ENCODE measurements at regions not wholly inside any gene's neighbourhood (a gene's known extent, or its start where the extent isn't known, plus 50 kb on each side); places are given as distances from the start of the nearest gene placed in this dataset.

DNA sequence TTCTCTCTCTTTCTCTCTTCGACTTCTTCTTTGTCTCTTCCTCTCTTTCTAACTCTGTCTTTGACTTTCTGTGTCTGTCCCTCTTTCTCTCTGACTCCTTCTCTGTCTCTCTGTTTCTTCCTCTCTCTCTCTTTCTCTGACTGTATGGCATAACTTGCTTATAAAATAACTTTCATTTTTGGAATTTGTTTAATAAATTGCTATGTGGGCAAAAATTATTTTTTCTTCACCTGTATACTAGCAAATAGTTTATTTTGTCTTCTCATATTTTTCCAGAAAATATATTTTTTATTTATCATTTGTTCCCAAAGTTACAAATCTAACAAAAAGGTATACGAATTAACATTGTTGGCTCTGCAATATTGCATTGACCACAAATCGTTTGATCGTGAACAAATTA, 305.7 kb upstream of the FAM98A start:
- DNase-seq (ENCODE audit: extremely low read depth, low read depth) = no peak
- TF ChIP-seq, protein P1, sequence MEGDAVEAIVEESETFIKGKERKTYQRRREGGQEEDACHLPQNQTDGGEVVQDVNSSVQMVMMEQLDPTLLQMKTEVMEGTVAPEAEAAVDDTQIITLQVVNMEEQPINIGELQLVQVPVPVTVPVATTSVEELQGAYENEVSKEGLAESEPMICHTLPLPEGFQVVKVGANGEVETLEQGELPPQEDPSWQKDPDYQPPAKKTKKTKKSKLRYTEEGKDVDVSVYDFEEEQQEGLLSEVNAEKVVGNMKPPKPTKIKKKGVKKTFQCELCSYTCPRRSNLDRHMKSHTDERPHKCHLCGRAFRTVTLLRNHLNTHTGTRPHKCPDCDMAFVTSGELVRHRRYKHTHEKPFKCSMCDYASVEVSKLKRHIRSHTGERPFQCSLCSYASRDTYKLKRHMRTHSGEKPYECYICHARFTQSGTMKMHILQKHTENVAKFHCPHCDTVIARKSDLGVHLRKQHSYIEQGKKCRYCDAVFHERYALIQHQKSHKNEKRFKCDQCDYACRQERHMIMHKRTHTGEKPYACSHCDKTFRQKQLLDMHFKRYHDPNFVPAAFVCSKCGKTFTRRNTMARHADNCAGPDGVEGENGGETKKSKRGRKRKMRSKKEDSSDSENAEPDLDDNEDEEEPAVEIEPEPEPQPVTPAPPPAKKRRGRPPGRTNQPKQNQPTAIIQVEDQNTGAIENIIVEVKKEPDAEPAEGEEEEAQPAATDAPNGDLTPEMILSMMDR (IDR thresholded peaks at IDR 0.05; ENCODE audit: low read depth, low read length) = no peak

DNA sequence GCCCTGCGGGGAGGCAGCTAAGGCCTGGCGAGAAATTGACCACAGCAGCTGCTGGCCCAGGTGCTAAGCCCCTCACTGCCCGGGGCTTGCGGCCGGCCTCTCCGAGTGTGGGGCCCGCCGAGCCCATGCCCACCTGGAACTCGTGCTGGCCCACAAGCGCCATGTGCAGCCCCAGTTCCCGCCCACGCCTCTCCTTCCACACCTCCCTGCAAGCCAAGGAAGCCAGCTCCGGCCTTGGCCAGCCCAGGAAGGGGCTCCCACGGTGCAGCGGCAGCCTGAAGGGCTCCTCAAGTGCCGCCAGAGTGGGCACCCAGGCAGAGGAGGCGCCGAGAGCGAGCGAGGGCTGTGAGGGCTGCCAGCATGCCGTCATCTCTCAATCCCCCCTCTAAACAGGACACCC, 304.6 kb upstream of the FAM98A start:
- no peak for DNase-seq (ENCODE audit: extremely low read depth, low read depth)
- TF ChIP-seq, protein P1 (IDR thresholded peaks at IDR 0.05; ENCODE audit: low read depth, low read length) = no peak

DNA sequence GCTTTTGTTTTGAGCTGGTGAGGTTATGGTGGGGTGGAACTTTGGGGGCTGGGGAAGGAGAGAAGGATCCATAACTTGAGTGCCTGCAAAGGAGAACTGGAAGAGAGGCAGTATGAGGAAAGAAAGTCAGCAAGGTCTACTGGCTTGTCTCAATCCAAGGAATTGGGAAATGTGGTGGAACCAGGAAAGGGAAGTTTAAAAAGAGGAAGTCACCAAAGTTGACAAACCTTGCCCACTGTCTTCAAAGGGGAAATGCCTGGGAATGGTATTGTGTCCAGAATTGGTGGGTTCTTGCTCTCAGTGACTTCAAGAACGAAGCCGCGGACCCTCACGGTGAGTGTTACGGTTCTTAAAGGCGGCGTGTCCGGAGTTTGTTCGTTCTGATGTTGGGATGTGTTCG, 304.1 kb upstream of the FAM98A start:
- no peak for DNase-seq (ENCODE audit: extremely low read depth, low read depth)
- TF ChIP-seq, protein P1 (IDR thresholded peaks at IDR 0.05; ENCODE audit: low read depth, low read length) = no peak

DNA sequence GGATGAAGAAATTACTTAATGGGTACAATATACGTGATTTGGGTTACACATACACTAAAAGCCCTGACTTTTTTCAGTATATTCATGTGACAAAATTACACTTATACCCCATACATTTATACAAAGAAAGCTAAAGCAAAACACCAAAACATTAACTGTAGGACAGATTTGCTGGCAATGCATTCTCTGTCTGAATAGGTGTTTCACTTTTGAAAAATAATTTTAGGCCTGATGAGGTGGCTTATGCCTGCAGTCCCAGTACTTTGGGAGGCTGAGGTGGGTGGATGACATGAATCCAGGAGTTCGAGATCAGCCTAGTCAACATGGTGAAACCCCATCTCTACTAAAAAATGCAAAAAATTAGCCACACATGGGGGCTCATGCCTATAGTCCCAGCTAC, 301.5 kb upstream of the FAM98A start:
- DNase-seq (ENCODE audit: extremely low read depth, low read depth) = no peak
- TF ChIP-seq, protein P1 (IDR thresholded peaks at IDR 0.05; ENCODE audit: low read depth, low read length) = no peak

DNA sequence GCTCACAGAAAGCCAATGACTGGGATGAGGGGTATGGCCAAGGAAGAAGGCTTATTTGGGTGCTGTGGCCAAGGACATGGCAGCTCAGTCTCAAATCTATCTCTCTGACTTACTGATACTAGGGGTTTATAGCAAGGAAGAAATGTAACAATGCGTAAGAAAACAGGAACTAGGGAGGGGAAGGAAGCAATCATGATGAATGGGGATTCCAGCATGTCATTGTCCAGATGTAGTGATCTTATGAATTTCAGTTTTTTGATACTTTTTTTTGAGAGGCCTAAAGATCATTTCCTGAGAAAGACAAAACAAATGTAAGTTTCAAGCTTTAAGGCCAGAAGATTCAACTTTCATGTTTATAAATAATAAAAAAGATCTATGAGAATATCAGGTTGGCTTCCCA, 298.6 kb upstream of the FAM98A start:
- TF ChIP-seq, protein P1 (IDR thresholded peaks at IDR 0.05; ENCODE audit: low read depth, low read length) = no peak
- no peak for DNase-seq (ENCODE audit: extremely low read depth, low read depth)

DNA sequence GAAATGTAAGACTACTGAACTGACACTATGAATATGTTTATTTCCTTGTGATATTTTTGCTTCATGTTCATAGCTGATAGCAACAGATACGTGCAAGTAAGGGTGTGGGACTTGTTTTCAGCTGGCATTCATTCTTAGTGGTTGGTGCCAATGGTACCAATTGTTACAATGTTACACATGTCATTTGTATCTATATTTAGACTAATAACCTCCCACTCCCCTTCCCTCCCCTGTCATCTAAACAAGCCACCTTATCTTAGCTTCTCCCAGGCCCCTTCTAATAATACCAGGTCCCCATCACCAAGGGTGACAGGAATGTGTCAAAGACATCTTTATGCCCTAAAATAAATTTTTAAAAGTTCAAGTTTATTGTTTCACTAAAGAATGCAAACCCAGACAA, 294.7 kb upstream of the FAM98A start:
- no peak for DNase-seq (ENCODE audit: extremely low read depth, low read depth)
- TF ChIP-seq, protein P1 (IDR thresholded peaks at IDR 0.05; ENCODE audit: low read depth, low read length) = no peak

DNA sequence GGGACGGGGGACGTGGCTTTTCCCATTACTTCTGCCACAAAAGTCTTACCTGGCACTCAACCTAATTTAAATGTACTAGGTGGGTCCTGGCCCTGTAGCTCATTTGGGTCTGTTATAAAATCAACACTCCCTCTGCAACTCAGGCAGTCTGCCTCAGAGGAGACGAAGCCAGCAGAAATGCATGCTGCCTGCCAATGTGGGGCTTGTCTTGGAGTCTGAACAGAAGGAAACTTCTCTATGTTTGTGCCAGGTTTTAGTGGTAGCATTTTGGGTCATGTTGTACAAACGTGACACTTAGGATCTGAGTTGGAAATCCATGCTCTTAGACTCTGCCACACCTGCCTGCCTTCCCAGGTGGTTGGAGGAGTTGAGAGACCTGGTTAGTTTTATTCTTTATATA, 292.5 kb upstream of the FAM98A start:
- TF ChIP-seq, protein P1 (IDR thresholded peaks at IDR 0.05; ENCODE audit: low read depth, low read length) = no peak
- DNase-seq (ENCODE audit: extremely low read depth, low read depth) = no peak
